TTC549 (cell line): ENCODE measurements at regions not wholly inside any gene's neighbourhood (a gene's known extent, or its start where the extent isn't known, plus 50 kb on each side); places are given as distances from the start of the nearest gene placed in this dataset.
A peak's percentile ranks its signal among the peaks of the same experiment; 100 is the strongest.
"Not testable (repeated sequence)": the region's sequence is repeated elsewhere in the genome, so short reads cannot be mapped to it uniquely, and the experiment has no call there.

Source experiments
- FAIRE-seq: peaks from 2 replicates; lab custom pipeline; 2012; peaks lifted over from hg19 to GRCh38; lab: Jason Lieb, UNC

- no peak for FAIRE-seq
Measured at GRCh38 chr21:17195976-17196375, 316.9 kb upstream of the CXADR start.

- no peak for FAIRE-seq
Measured at GRCh38 chr21:17196623-17197022, 316.2 kb upstream of the CXADR start.

GRCh38 chr21:17197996-17198395, 314.8 kb upstream of the CXADR start:
- no peak for FAIRE-seq

- FAIRE-seq: no peak
Measured at GRCh38 chr21:17200250-17200649, 312.6 kb upstream of the CXADR start.

- FAIRE-seq: no peak
Measured at GRCh38 chr21:17201741-17202260, 311.0 kb upstream of the CXADR start.

- no peak for FAIRE-seq
Measured at GRCh38 chr21:17214801-17215200, 298.0 kb upstream of the CXADR start.

GRCh38 chr21:17219050-17219449, 293.8 kb upstream of the CXADR start:
- not testable (repeated sequence) for FAIRE-seq

GRCh38 chr21:17231124-17231523, 281.7 kb upstream of the CXADR start:
- FAIRE-seq: no peak

GRCh38 chr21:17231771-17232170, 281.1 kb upstream of the CXADR start:
- FAIRE-seq: no peak

GRCh38 chr21:17238468-17238867, 274.4 kb upstream of the CXADR start:
- no peak for FAIRE-seq

- FAIRE-seq: no peak
Measured at GRCh38 chr21:17250778-17251241, 262.0 kb upstream of the CXADR start.

- no peak for FAIRE-seq
Measured at GRCh38 chr21:17257784-17258183, 255.1 kb upstream of the CXADR start.

GRCh38 chr21:17264182-17264581, 248.7 kb upstream of the CXADR start:
- no peak for FAIRE-seq

GRCh38 chr21:17269760-17270159, 243.1 kb upstream of the CXADR start:
- FAIRE-seq: no peak

- peak; percentile 97 for FAIRE-seq
Measured at GRCh38 chr21:17270229-17270628, 242.6 kb upstream of the CXADR start.

GRCh38 chr21:17279663-17280062, 233.2 kb upstream of the CXADR start:
- FAIRE-seq: no peak

GRCh38 chr21:17293016-17293562, 219.8 kb upstream of the CXADR start:
- FAIRE-seq: not testable (repeated sequence)

- no peak for FAIRE-seq
Measured at GRCh38 chr21:17295997-17296396, 216.8 kb upstream of the CXADR start.

GRCh38 chr21:17299576-17299975, 213.3 kb upstream of the CXADR start:
- FAIRE-seq: not testable (repeated sequence)

- not testable (repeated sequence) for FAIRE-seq
Measured at GRCh38 chr21:17327715-17328114, 185.1 kb upstream of the CXADR start.

GRCh38 chr21:17334484-17334883, 178.4 kb upstream of the CXADR start:
- no peak for FAIRE-seq

- FAIRE-seq: no peak
Measured at GRCh38 chr21:17340081-17340480, 172.8 kb upstream of the CXADR start.

GRCh38 chr21:17343055-17343454, 169.8 kb upstream of the CXADR start:
- FAIRE-seq: no peak

GRCh38 chr21:17348357-17348756, 164.5 kb upstream of the CXADR start:
- no peak for FAIRE-seq

GRCh38 chr21:17348849-17349248, 164.0 kb upstream of the CXADR start:
- FAIRE-seq: no peak
